ENCODE measurements at regions not wholly inside any gene's neighbourhood (a gene's known extent, or its start where the extent isn't known, plus 50 kb on each side); places are given as distances from the start of the nearest gene placed in this dataset.

DNA sequence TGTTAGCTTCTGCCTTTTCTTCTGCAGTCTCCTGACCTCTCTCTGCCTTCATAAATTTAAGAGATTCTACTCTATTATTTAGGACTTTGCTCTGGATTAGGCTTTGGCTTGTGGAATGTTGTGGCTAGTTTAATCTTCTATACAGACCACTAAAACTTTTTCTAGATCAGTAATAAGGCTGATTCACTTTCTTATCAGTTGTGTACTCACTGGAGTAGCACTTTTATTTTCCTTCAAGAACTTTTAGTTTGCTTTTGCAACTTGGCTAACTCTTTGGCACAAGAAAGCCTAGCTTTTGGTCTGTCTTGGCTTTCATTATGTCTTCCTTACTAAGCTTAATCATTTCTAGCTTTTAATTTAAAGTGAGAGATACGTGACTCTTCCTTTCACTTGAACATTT, 265.5 kb upstream of the TBC1D5 start:
- Histone ChIP-seq H4K91ac (ENCODE audit: insufficient read length, low read depth, low read length) (no peak overlapping the region), H3K79me1 (ENCODE audit: insufficient read depth, low read depth, low read length, poor library complexity, severe bottlenecking) (no peaks in the 10 kb centered on the region), H2AFZ (ENCODE audit: low read length) (no peak overlapping the region), H3K79me2 (ENCODE audit: insufficient read depth, low read length) (no peaks in the 10 kb centered on the region), H3K18ac (ENCODE audit: insufficient read length, low read depth, low read length) (no peak overlapping the region), H3K23me2 (ENCODE audit: insufficient read length, low read depth, low read length, poor library complexity, severe bottlenecking) (no peaks in the 10 kb centered on the region), H3K4me1 (ENCODE audit: insufficient read depth, low read length) (no peaks in the 10 kb centered on the region), H2BK20ac (ENCODE audit: low read depth, low read length, poor library complexity, severe bottlenecking) (no peak overlapping the region), H4K5ac (ENCODE audit: insufficient read length, low read depth, low read length) (no peak overlapping the region), H3T11ph (ENCODE audit: low read length) (no peak overlapping the region), H3K14ac (ENCODE audit: insufficient read depth, low read length) (no peak overlapping the region), H2AK5ac (ENCODE audit: insufficient read length, low read length) (no peak overlapping the region), H2BK12ac (ENCODE audit: insufficient read length, low read depth, low read length) (no peak overlapping the region), H2BK5ac (ENCODE audit: insufficient read length, low read length) (no peak overlapping the region), H3K56ac (ENCODE audit: insufficient read length, low read depth, low read length) (no peak overlapping the region), H3K23ac (ENCODE audit: insufficient read length, low read depth, low read length) (no peak overlapping the region), H3K4ac (ENCODE audit: low read depth, low read length) (no peak overlapping the region), H2BK120ac (ENCODE audit: low read depth, low read length, poor library complexity, severe bottlenecking) (no peak overlapping the region), H3K4me2 (ENCODE audit: insufficient read depth, insufficient read length, low read length) (no peak overlapping the region), H3K9me3 (ENCODE audit: control insufficient read depth, low read depth, low read length) (no peaks in the 10 kb centered on the region), H3K27ac (ENCODE audit: insufficient read length, low read depth, low read length) (no peak overlapping the region), H2BK15ac (ENCODE audit: low read depth, low read length) (no peak overlapping the region), H3K9ac (ENCODE audit: extremely low read depth, insufficient read length, low read length) (no peak overlapping the region), H4K20me1 (ENCODE audit: control insufficient read depth, insufficient read depth, insufficient read length) (no peaks in the 10 kb centered on the region), H4K8ac (replicated peaks; ENCODE audit: insufficient read length, low read depth, low read length) (no peak overlapping the region), H3K27me3 (ENCODE audit: insufficient read depth, low read length) (no peaks in the 10 kb centered on the region)
- H3K27me3 Mint-ChIP-seq (ENCODE audit: low read depth) = no peaks in the 10 kb centered on the region; the same call in 1 of the 2 replicates
- H3K36me3 Mint-ChIP-seq (ENCODE audit: insufficient read depth in 1 of 3, low read depth in 3 of 3) = peaks cover 5 to 19% (median 9%) of the 10 kb centered on the region in 3 experiments; a peak in 6 of 7 replicates
- WGBS (ENCODE audit: extremely low coverage, insufficient read length, low lambda C conversion rate) = no CpG with 5 or more reads among the region's 1 CpG
- H3K4me3 Mint-ChIP-seq = no peak overlapping the region
- no peak for DNase-seq
- H3K9me3 Mint-ChIP-seq = peaks cover 3 to 5% of the 10 kb centered on the region in 2 experiments; a peak in 2 of 5 replicates
- TF ChIP-seq, protein P1, sequence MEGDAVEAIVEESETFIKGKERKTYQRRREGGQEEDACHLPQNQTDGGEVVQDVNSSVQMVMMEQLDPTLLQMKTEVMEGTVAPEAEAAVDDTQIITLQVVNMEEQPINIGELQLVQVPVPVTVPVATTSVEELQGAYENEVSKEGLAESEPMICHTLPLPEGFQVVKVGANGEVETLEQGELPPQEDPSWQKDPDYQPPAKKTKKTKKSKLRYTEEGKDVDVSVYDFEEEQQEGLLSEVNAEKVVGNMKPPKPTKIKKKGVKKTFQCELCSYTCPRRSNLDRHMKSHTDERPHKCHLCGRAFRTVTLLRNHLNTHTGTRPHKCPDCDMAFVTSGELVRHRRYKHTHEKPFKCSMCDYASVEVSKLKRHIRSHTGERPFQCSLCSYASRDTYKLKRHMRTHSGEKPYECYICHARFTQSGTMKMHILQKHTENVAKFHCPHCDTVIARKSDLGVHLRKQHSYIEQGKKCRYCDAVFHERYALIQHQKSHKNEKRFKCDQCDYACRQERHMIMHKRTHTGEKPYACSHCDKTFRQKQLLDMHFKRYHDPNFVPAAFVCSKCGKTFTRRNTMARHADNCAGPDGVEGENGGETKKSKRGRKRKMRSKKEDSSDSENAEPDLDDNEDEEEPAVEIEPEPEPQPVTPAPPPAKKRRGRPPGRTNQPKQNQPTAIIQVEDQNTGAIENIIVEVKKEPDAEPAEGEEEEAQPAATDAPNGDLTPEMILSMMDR (conservative IDR thresholded peaks at IDR 0.05) = no peak
- H3K4me1 Mint-ChIP-seq = no peaks in the 10 kb centered on the region
- peak overlapping the region in 1 of 3 experiments; percentile 70; a peak in 1 of 7 replicates for H3K27ac Mint-ChIP-seq
